ENCODE measurements at regions not wholly inside any gene's neighbourhood (a gene's known extent, or its start where the extent isn't known, plus 50 kb on each side); places are given as distances from the start of the nearest gene placed in this dataset.

DNA sequence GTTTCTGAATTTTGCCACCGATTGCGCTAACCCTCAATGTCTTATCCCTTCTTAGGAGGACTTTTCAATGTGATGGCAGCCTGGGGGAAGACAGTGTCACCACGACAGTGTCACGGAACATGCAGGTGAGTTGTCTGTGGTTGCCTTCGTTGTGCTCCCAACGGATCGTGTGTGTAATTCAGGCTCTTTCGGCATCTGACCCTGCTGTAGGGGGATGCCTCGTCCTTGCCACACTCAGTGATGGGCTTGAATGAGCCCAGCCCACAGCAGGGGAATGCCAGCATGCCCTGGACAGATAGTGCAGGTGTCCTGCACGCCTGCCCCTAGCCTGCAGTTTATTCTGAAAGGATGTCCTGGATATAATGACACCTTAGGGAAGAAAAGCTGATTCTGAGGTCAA is 123.8 kb upstream of the RTL1 start:
- H3K9me1 ChIP-seq (ENCODE audit: insufficient read depth, low read length): peaks cover 7% of the 10 kb centered on the region; the same call in 1 of the 2 replicates
- DNase-seq (no peak), ATAC-seq (ENCODE audit: low read depth) (no peak)
- CTCF ChIA-PET: no interaction called here
- no peak overlapping the region for H2BK20ac ChIP-seq (ENCODE audit: low read depth, low read length)
- BruUV-seq (replicated peaks): no TSS peak
- intact Hi-C loops (cut with micrococcal nuclease): no loop called here
- H4K5ac ChIP-seq (ENCODE audit: low read depth, low read length): no peak overlapping the region
- H3K79me1 ChIP-seq (ENCODE audit: low read depth in 1 of 2, low read length in 2 of 2): peaks cover 17 to 71% of the 10 kb centered on the region in 2 experiments
- no peak overlapping the region for H4K91ac ChIP-seq (ENCODE audit: insufficient read depth, low read depth, low read length)
- H3K56ac ChIP-seq (ENCODE audit: extremely low read depth, insufficient read depth, low read length): no peak overlapping the region
- no peak overlapping the region for H3K27ac ChIP-seq (ENCODE audit: insufficient read depth, low read length)
- no peak overlapping the region for H2AFZ ChIP-seq (replicated peaks; ENCODE audit: low read length, poor library complexity)
- H3K4ac ChIP-seq (ENCODE audit: low read depth, low read length): no peak overlapping the region
- peaks cover 75% of the 10 kb centered on the region for H4K20me1 ChIP-seq (ENCODE audit: insufficient read depth, low read length)
- TF ChIP-seq FOS (IDR thresholded peaks at IDR 0.05; ENCODE audit: low read depth, low read length): no peak
- TF ChIP-seq MXI1 (IDR thresholded peaks at IDR 0.05; ENCODE audit: borderline replicate concordance, low read depth, low read length): no peak
- TF ChIP-seq, protein P1, sequence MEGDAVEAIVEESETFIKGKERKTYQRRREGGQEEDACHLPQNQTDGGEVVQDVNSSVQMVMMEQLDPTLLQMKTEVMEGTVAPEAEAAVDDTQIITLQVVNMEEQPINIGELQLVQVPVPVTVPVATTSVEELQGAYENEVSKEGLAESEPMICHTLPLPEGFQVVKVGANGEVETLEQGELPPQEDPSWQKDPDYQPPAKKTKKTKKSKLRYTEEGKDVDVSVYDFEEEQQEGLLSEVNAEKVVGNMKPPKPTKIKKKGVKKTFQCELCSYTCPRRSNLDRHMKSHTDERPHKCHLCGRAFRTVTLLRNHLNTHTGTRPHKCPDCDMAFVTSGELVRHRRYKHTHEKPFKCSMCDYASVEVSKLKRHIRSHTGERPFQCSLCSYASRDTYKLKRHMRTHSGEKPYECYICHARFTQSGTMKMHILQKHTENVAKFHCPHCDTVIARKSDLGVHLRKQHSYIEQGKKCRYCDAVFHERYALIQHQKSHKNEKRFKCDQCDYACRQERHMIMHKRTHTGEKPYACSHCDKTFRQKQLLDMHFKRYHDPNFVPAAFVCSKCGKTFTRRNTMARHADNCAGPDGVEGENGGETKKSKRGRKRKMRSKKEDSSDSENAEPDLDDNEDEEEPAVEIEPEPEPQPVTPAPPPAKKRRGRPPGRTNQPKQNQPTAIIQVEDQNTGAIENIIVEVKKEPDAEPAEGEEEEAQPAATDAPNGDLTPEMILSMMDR (conservative IDR thresholded peaks at IDR 0.05; ENCODE audit: low read depth, low read length): no peak
- TF ChIP-seq RCOR1 (IDR thresholded peaks at IDR 0.05; ENCODE audit: insufficient replicate concordance, low read length): no peak
- dilution Hi-C loops (cut with HindIII; ENCODE audit: low sequenced_read_pairs, unreplicated experiment): no loop called here
- H4K8ac ChIP-seq (ENCODE audit: low read depth in 2 of 2, low read length in 2 of 2): no peak overlapping the region
- H2BK15ac ChIP-seq (ENCODE audit: low read depth, low read length): no peak overlapping the region
- H3K4me3 ChIP-seq (ENCODE audit: insufficient read depth, low read depth, low read length): no peak overlapping the region
- no peak overlapping the region for H3K4me2 ChIP-seq (ENCODE audit: low read depth, low read length)
- no peaks in the 10 kb centered on the region for H3K9me3 ChIP-seq (ENCODE audit: control insufficient read depth, insufficient read depth, low read length)
- in situ Hi-C loops (cut with MboI; ENCODE audit: low sequenced_read_pairs): no loop called here
- no peaks in the 10 kb centered on the region for H3K27me3 ChIP-seq (ENCODE audit: control insufficient read depth, insufficient read depth, low read length)
- H3K36me3 ChIP-seq (ENCODE audit: control insufficient read depth, insufficient read depth, low read length): peaks cover 90% of the 10 kb centered on the region
- no peak overlapping the region for H3K23ac ChIP-seq (ENCODE audit: low read depth, low read length)
- no peak overlapping the region for H3K14ac ChIP-seq (replicated peaks; ENCODE audit: low read depth, low read length)
- no peak overlapping the region for H2AK9ac ChIP-seq (replicated peaks; ENCODE audit: low read depth, low read length, poor library complexity)
- WGBS, 2 experiments (ENCODE audit: extremely low coverage in 2 of 2, insufficient read length in 1 of 2): 96% methylated on average over 5 of the region's 10 CpGs; no CpG with 5 or more reads in 1 of the 2 experiments
- H3K9ac ChIP-seq (ENCODE audit: low read depth, low read length): no peak overlapping the region
- POLR2A ChIA-PET (ENCODE audit: unreplicated experiment): no interaction called here
- no peak overlapping the region for H2AK5ac ChIP-seq (ENCODE audit: low read depth, low read length)
- no peak overlapping the region for H2BK5ac ChIP-seq (ENCODE audit: low read depth, low read length, poor library complexity, severe bottlenecking)
- H2BK120ac ChIP-seq (ENCODE audit: low read depth, low read length): no peak overlapping the region
- H3K18ac ChIP-seq (ENCODE audit: low read depth, low read length): no peak overlapping the region
- H3K4me1 ChIP-seq (ENCODE audit: control insufficient read depth, insufficient read depth, low read length): no peaks in the 10 kb centered on the region
